ENCODE measurements at regions not wholly inside any gene's neighbourhood (a gene's known extent, or its start where the extent isn't known, plus 50 kb on each side); places are given as distances from the start of the nearest gene placed in this dataset.

DNA sequence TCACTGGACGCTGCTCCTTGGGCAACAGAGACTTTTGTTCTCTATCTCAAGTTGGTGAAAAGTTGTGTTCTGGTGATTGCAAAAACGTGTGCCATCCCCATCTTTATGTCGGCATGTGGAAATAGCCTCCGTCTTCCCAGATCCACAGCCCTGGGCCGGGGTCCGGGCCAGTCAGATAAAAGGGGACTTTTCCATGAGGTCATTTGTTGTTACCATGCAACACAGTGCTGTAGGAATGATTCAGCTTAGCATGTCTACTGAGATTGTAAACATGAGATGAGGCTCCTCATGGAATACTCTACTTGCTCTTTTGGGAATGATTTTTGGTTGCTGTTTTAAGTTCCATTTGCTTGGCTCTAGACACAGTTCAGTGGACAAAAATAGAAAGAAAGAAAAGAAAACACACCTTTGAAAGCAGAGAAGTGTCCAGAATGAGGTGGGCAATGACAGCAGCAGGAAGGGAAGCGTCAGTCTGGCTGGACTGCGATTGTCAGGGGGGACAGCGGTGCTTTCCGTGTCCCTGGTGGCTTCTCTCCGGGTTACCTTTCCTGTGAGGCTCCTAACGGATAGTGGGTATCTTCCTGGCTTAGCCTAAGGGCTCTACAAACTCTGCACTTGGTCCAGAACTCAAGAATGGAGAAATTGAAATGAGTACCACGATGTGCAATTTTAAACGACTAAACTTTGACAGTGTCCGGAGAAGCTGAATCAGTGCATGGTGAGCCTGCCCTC, 91.6 kb downstream of the TEX29 start:
- DNase-seq (ENCODE audit: low read depth), result no peak
- no peak overlapping the region for H3K4me3 ChIP-seq (ENCODE audit: control insufficient read depth, low read depth, low read length)
- TF ChIP-seq, protein P1, sequence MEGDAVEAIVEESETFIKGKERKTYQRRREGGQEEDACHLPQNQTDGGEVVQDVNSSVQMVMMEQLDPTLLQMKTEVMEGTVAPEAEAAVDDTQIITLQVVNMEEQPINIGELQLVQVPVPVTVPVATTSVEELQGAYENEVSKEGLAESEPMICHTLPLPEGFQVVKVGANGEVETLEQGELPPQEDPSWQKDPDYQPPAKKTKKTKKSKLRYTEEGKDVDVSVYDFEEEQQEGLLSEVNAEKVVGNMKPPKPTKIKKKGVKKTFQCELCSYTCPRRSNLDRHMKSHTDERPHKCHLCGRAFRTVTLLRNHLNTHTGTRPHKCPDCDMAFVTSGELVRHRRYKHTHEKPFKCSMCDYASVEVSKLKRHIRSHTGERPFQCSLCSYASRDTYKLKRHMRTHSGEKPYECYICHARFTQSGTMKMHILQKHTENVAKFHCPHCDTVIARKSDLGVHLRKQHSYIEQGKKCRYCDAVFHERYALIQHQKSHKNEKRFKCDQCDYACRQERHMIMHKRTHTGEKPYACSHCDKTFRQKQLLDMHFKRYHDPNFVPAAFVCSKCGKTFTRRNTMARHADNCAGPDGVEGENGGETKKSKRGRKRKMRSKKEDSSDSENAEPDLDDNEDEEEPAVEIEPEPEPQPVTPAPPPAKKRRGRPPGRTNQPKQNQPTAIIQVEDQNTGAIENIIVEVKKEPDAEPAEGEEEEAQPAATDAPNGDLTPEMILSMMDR (IDR thresholded peaks at IDR 0.05; ENCODE audit: control insufficient read depth, insufficient read depth, low read depth, low read length, missing control alignments), result no peak

DNA sequence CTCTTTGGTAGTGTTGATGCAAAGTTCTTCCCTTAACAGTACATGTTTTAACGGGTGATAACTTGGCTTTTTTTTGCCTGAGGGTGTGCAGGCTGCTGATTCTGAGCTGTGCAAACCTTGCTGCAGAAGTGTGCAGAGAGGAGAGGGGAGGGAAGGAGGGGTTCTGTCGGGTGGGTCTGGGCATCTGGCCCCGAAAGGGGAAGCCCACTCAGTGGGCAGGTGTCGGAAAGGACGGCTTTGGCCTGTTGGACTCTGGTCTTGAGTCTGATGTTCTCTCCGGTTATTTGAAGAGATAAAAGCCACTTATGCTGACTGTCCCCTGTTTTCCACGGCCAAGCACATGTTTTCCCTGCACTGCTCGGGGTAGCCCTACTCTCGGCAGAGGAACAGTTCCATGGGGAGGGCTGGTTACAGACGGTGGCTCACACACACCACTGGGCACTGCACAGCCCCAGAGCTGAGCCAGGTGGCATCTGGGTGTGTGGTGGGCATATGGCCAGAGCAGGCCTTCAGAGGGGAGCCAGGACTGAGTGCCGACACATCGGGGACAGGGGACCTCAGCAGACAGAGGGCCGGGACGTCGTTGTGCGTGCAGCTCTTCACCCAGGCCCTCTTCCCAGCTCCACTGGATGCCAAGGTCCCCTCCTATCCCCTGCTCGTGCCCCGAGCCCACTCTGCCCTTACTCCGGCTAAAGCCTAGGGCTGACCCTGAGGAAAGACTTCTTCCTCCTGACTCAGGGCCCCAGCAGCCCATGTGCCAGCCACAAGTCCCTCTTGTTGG, 93.2 kb downstream of the TEX29 start:
- TF ChIP-seq, protein P1 (IDR thresholded peaks at IDR 0.05; ENCODE audit: control insufficient read depth, insufficient read depth, low read depth, low read length, missing control alignments), result no peak
- no peak for DNase-seq (ENCODE audit: low read depth)

DNA sequence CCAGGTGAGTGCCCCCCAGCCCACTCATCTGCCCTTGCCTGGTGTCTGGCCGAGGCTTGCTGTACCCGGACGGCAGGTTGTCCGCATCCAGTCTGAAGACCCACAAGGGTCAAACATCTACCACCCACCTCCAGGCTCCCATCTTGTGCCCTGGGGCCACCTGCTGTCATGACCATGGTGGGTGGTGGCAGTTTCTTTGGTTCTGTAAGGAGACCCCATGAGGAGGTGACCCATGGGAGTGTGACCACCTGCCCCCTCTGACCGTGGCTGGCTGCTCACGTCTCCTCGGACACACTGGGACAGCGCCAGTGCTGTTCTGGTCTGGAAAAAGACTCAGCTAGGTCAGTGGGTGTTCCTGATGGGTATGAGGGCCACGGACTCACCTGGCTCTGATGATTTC, 93.9 kb downstream of the TEX29 start:
- DNase-seq (ENCODE audit: low read depth), result no peak
- TF ChIP-seq, protein P1 (IDR thresholded peaks at IDR 0.05; ENCODE audit: control insufficient read depth, insufficient read depth, low read depth, low read length, missing control alignments), result no peak
- H3K4me3 ChIP-seq (ENCODE audit: control insufficient read depth, low read depth, low read length), result no peak overlapping the region

More for the DNA sequence above, 93.2 kb downstream of the TEX29 start:
- no peak overlapping the region for H3K4me3 ChIP-seq (ENCODE audit: control insufficient read depth, low read depth, low read length)

DNA sequence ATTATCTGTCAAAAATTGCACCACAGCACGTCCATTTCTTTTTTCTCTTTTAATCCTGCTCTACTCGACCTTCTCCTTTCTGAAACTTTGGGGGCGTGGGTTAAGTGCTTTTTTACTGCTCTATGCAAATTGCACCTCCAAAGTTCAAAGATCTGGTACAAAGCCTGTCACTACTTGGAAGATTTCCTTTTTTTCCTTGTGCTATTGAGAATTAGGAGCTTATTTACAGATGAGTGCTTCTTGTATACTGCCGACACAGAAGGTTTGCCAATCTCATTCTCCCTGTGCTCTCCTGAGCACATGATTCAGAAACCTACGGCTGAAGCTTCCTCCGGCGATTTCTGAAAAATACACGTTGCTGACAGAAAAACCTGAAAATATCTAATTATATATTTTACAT, 94.8 kb downstream of the TEX29 start:
- DNase-seq (ENCODE audit: low read depth), result no peak
- TF ChIP-seq, protein P1 (IDR thresholded peaks at IDR 0.05; ENCODE audit: control insufficient read depth, insufficient read depth, low read depth, low read length, missing control alignments), result no peak
- no peak overlapping the region for H3K4me3 ChIP-seq (ENCODE audit: control insufficient read depth, low read depth, low read length)

DNA sequence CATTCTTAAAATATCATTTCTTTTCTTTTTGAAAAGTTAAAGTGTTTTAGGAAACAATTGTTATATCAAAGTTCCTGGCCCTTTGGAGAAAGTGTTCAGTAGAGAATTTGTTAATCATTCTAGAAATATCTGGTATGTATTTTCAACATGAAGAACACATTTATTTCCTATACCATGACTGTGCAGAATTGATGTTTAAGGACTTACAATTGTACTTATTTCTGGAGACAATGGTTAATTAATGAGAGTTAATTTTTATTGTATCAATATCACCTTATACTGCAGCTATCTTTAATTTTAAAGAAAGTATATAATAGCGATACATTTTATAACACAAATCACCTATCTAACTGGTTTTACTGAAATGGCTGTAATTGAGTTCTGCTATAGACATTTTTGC, 95.3 kb downstream of the TEX29 start:
- DNase-seq (ENCODE audit: low read depth), result no peak
- TF ChIP-seq, protein P1 (IDR thresholded peaks at IDR 0.05; ENCODE audit: control insufficient read depth, insufficient read depth, low read depth, low read length, missing control alignments), result no peak
- no peak overlapping the region for H3K4me3 ChIP-seq (ENCODE audit: control insufficient read depth, low read depth, low read length)

DNA sequence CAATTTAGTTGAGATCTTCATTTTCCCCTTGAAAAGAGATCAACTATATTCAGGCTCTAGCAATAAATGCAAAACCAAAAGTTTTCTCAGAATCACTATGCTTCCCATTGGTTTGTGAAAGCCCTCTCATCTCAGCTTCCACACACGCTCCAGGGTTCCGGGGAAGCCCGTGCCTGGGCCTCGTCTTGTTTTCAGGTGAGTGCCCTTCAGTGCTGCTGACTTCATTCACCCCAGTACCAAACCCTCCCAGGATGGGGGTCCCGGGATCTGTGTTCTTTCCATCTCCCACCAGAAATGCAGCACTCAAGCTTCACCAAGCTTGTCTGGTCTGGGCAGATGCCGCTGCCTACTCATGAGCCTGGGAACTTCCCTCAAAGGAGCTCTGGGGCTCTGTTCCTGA, 97.7 kb downstream of the TEX29 start:
- DNase-seq (ENCODE audit: low read depth), result no peak
- TF ChIP-seq, protein P1 (IDR thresholded peaks at IDR 0.05; ENCODE audit: control insufficient read depth, insufficient read depth, low read depth, low read length, missing control alignments), result no peak
- H3K4me3 ChIP-seq (ENCODE audit: control insufficient read depth, low read depth, low read length), result no peak overlapping the region

Measured in AG09309 (cell line).